ENCODE measurements at regions not wholly inside any gene's neighbourhood (a gene's known extent, or its start where the extent isn't known, plus 50 kb on each side); places are given as distances from the start of the nearest gene placed in this dataset.

- Histone ChIP-seq H3K27me3 (ENCODE audit: control insufficient read depth, extremely low read depth, insufficient read depth, low read length) (no peaks in the 10 kb centered on the region), H3K4me3 (ENCODE audit: control insufficient read depth in 2 of 3, extremely low read depth in 1 of 3, insufficient read depth in 2 of 3, low read depth in 1 of 3, low read length in 3 of 3) (no peak overlapping the region), H3K36me3 (ENCODE audit: control insufficient read depth in 2 of 2, extremely low read depth in 1 of 2, insufficient read depth in 2 of 2, low read length in 2 of 2) (no peaks in the 10 kb centered on the region), H4K20me1 (ENCODE audit: control insufficient read depth, extremely low read depth, insufficient read depth, low read length) (no peaks in the 10 kb centered on the region), H3K79me2 (ENCODE audit: control insufficient read depth, insufficient read depth, low read length) (no peaks in the 10 kb centered on the region), H3K9ac (ENCODE audit: control insufficient read depth, extremely low read depth, insufficient read depth, low read length) (no peak overlapping the region), H3K9me3 (ENCODE audit: control insufficient read depth, low read depth, low read length) (no peaks in the 10 kb centered on the region), H3K27ac (ENCODE audit: control insufficient read depth, insufficient read depth, low read length) (no peak overlapping the region), H3K9me1 (ENCODE audit: control insufficient read depth, extremely low read depth, insufficient read depth, low read length) (no peaks in the 10 kb centered on the region), H2AFZ (ENCODE audit: control insufficient read depth, low read length) (no peak overlapping the region), H3K4me2 (ENCODE audit: control insufficient read depth, extremely low read depth, insufficient read depth, low read depth, low read length) (no peak overlapping the region), H3K4me1 (ENCODE audit: control insufficient read depth, extremely low read depth, insufficient read depth, low read length) (no peaks in the 10 kb centered on the region)
- no peak for DNase-seq (ENCODE audit: low read depth, low spot score)
- TF ChIP-seq CTCF (optimal IDR thresholded peaks at IDR 0.05 in 1 of 3, IDR thresholded peaks at IDR 0.05 in 1 of 3, conservative IDR thresholded peaks at IDR 0.05 in 1 of 3; ENCODE audit: extremely low read depth in 1 of 3, insufficient read depth in 2 of 3, low read length in 3 of 3) (no peak), EZH2 (IDR thresholded peaks at IDR 0.05; ENCODE audit: low read length) (no peak)
- dilution Hi-C loops (cut with MboI; ENCODE audit: extremely low pct_ligation_motif_present, low sequenced_read_pairs) = no loop called here
- FAIRE-seq = no peak
Measured at GRCh38 chr1:213868482-213868881, 119.3 kb upstream of the PROX1 start.

GRCh38 chr1:213871179-213871578 lies 116.6 kb upstream of the PROX1 start:
- no peaks in the 10 kb centered on the region for H3K79me2 ChIP-seq (ENCODE audit: control insufficient read depth, insufficient read depth, low read length)

More at GRCh38 chr1:213871179-213871578, 116.6 kb upstream of the PROX1 start:
- Histone ChIP-seq H3K9me1 (ENCODE audit: control insufficient read depth, extremely low read depth, insufficient read depth, low read length) (no peaks in the 10 kb centered on the region), H3K9ac (ENCODE audit: control insufficient read depth, extremely low read depth, insufficient read depth, low read length) (no peak overlapping the region), H3K4me1 (ENCODE audit: control insufficient read depth, extremely low read depth, insufficient read depth, low read length) (no peaks in the 10 kb centered on the region), H3K9me3 (ENCODE audit: control insufficient read depth, low read depth, low read length) (no peaks in the 10 kb centered on the region), H3K4me2 (ENCODE audit: control insufficient read depth, extremely low read depth, insufficient read depth, low read depth, low read length) (no peak overlapping the region), H3K36me3 (ENCODE audit: control insufficient read depth in 2 of 2, extremely low read depth in 1 of 2, insufficient read depth in 2 of 2, low read length in 2 of 2) (no peaks in the 10 kb centered on the region), H3K4me3 (ENCODE audit: control insufficient read depth in 2 of 3, extremely low read depth in 1 of 3, insufficient read depth in 2 of 3, low read depth in 1 of 3, low read length in 3 of 3) (no peak overlapping the region), H3K27me3 (ENCODE audit: control insufficient read depth, extremely low read depth, insufficient read depth, low read length) (no peaks in the 10 kb centered on the region), H2AFZ (ENCODE audit: control insufficient read depth, low read length) (no peak overlapping the region), H3K27ac (ENCODE audit: control insufficient read depth, insufficient read depth, low read length) (no peak overlapping the region), H4K20me1 (ENCODE audit: control insufficient read depth, extremely low read depth, insufficient read depth, low read length) (no peaks in the 10 kb centered on the region)
- dilution Hi-C loops (cut with MboI; ENCODE audit: extremely low pct_ligation_motif_present, low sequenced_read_pairs) = no loop called here
- no peak for TF ChIP-seq EZH2 (IDR thresholded peaks at IDR 0.05; ENCODE audit: low read length)
- no peak for TF ChIP-seq CTCF (optimal IDR thresholded peaks at IDR 0.05 in 1 of 3, IDR thresholded peaks at IDR 0.05 in 1 of 3, conservative IDR thresholded peaks at IDR 0.05 in 1 of 3; ENCODE audit: extremely low read depth in 1 of 3, insufficient read depth in 2 of 3, low read length in 3 of 3)
- FAIRE-seq = no peak
- no peak for DNase-seq (ENCODE audit: low read depth, low spot score)
